ENCODE measurements at regions not wholly inside any gene's neighbourhood (a gene's known extent, or its start where the extent isn't known, plus 50 kb on each side); places are given as distances from the start of the nearest gene placed in this dataset.

DNA sequence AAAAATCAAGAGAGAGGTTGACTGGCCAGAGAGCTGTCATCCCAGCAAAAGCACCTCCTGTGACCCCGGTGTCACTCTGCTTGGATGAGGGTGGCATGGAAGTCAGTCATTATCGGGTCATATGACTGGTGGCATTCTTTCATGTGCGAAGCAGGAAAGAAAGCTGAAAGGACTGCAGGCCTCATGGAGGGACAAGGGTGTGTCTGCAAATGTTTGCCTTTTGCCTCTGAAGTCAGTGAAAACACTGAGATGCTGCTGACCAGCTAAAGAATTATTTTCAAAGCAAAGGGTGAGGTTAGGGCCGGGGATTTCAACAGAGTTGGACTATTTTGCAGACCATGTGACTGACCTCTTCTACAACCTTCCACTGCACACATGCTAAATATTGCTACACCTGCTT lies 298.3 kb downstream of the CSNK1G3 start:
- TF ChIP-seq CTCF (IDR thresholded peaks at IDR 0.05) (no peak), EZH2 (IDR thresholded peaks at IDR 0.05; ENCODE audit: borderline replicate concordance, insufficient read depth, low read depth, low read length, poor library complexity, severe bottlenecking) (no peak)
